ENCODE measurements at regions not wholly inside any gene's neighbourhood (a gene's known extent, or its start where the extent isn't known, plus 50 kb on each side); places are given as distances from the start of the nearest gene placed in this dataset.
"Not testable (repeated sequence)": the region's sequence is repeated elsewhere in the genome, so short reads cannot be mapped to it uniquely, and the experiment has no call there.

- H3K27ac ChIP-seq, result no peak overlapping the region
- DNase-seq (ENCODE audit: low spot score), result no peak
- no peaks in the 10 kb centered on the region for H3K36me3 ChIP-seq
- peaks cover 5% of the 10 kb centered on the region for H3K9me3 ChIP-seq
- ATAC-seq (ENCODE audit: insufficient number of reproducible peaks, low FRiP score, low read depth), result no peak
- no peaks in the 10 kb centered on the region for H3K4me1 ChIP-seq (ENCODE audit: control insufficient read depth in 1 of 2, low read depth in 2 of 2)
- no peak for TF ChIP-seq CTCF (IDR thresholded peaks at IDR 0.05)
- H3K4me3 ChIP-seq, result no peak overlapping the region
- H3K27me3 ChIP-seq (replicated peaks; ENCODE audit: insufficient read depth), result no peaks in the 10 kb centered on the region
These were observed 121.7 kb downstream of the CHIC2 start for GRCh38 chr4:53942712-53943111.

- H3K36me3 ChIP-seq, result no peaks in the 10 kb centered on the region
- no peaks in the 10 kb centered on the region for H3K27me3 ChIP-seq (replicated peaks; ENCODE audit: insufficient read depth)
- H3K9me3 ChIP-seq, result peaks cover 5% of the 10 kb centered on the region
- H3K4me3 ChIP-seq, result no peak overlapping the region
- DNase-seq (ENCODE audit: low spot score), result no peak
- TF ChIP-seq CTCF (IDR thresholded peaks at IDR 0.05), result no peak
- ATAC-seq (ENCODE audit: insufficient number of reproducible peaks, low FRiP score, low read depth), result no peak
- H3K4me1 ChIP-seq (ENCODE audit: control insufficient read depth in 1 of 2, low read depth in 2 of 2), result no peaks in the 10 kb centered on the region
- H3K27ac ChIP-seq, result no peak overlapping the region
These were observed 123.1 kb downstream of the CHIC2 start for GRCh38 chr4:53941331-53941730.

- not testable (repeated sequence) for H3K4me1 ChIP-seq (ENCODE audit: control insufficient read depth in 1 of 2, low read depth in 2 of 2); H3K36me3 ChIP-seq; ATAC-seq (ENCODE audit: insufficient number of reproducible peaks, low FRiP score, low read depth); DNase-seq (ENCODE audit: low spot score); H3K9me3 ChIP-seq; H3K4me3 ChIP-seq; H3K27ac ChIP-seq; H3K27me3 ChIP-seq (replicated peaks; ENCODE audit: insufficient read depth)
These were observed 124.5 kb downstream of the CHIC2 start for GRCh38 chr4:53939892-53940291.

- Histone ChIP-seq H3K36me3 (no peaks in the 10 kb centered on the region), H3K9me3 (peaks cover 5% of the 10 kb centered on the region), H3K4me3 (no peak overlapping the region), H3K27ac (no peak overlapping the region), H3K27me3 (replicated peaks; ENCODE audit: insufficient read depth) (no peaks in the 10 kb centered on the region), H3K4me1 (ENCODE audit: control insufficient read depth in 1 of 2, low read depth in 2 of 2) (peaks cover 0 to 7% of the 10 kb centered on the region in 2 donors)
- ATAC-seq (ENCODE audit: insufficient number of reproducible peaks, low FRiP score, low read depth) (no peak), DNase-seq (ENCODE audit: low spot score) (no peak)
- TF ChIP-seq CTCF (IDR thresholded peaks at IDR 0.05), result no peak
These were observed 126.5 kb downstream of the CHIC2 start for GRCh38 chr4:53937918-53938317.

- Histone ChIP-seq H3K9me3 (peaks cover 5% of the 10 kb centered on the region), H3K27ac (no peak overlapping the region), H3K27me3 (replicated peaks; ENCODE audit: insufficient read depth) (no peaks in the 10 kb centered on the region), H3K4me1 (ENCODE audit: control insufficient read depth in 1 of 2, low read depth in 2 of 2) (peaks cover 0 to 13% of the 10 kb centered on the region in 2 donors), H3K36me3 (no peaks in the 10 kb centered on the region), H3K4me3 (no peak overlapping the region)
- DNase-seq (ENCODE audit: low spot score) (no peak), ATAC-seq (ENCODE audit: insufficient number of reproducible peaks, low FRiP score, low read depth) (no peak)
- no peak for TF ChIP-seq CTCF (IDR thresholded peaks at IDR 0.05)
These were observed 127.1 kb downstream of the CHIC2 start for GRCh38 chr4:53937327-53937726.

GRCh38 chr4:53935780-53936179, 128.6 kb downstream of the CHIC2 start:
- H3K27ac ChIP-seq, result no peak overlapping the region
- no peak for ATAC-seq (ENCODE audit: insufficient number of reproducible peaks, low FRiP score, low read depth)
- peaks cover 0 to 20% of the 10 kb centered on the region in 2 donors for H3K4me1 ChIP-seq (ENCODE audit: control insufficient read depth in 1 of 2, low read depth in 2 of 2)
- TF ChIP-seq CTCF (IDR thresholded peaks at IDR 0.05), result no peak
- DNase-seq (ENCODE audit: low spot score), result no peak
- H3K9me3 ChIP-seq, result peaks cover 5% of the 10 kb centered on the region
- H3K27me3 ChIP-seq (replicated peaks; ENCODE audit: insufficient read depth), result no peaks in the 10 kb centered on the region
- no peaks in the 10 kb centered on the region for H3K36me3 ChIP-seq
- H3K4me3 ChIP-seq, result no peak overlapping the region
